ENCODE measurements at regions not wholly inside any gene's neighbourhood (a gene's known extent, or its start where the extent isn't known, plus 50 kb on each side); places are given as distances from the start of the nearest gene placed in this dataset.

DNA sequence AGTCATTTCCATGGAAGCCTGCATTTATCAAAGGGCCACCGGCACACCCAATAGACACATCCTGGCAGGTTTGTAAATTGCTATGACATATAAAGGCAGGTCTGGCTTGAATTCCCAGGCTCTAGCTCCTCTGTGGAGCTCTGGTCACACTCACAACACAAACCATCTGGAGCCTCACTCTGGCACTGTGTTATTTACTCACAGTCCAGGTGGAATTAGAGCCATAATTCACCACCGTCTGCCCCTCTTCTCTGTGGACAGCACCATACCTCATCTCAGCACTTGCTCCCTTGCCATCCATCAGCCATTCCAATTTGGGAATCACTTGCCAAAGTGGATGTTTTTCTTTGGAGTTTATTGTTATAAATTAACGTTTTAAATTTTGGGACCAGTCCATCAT is 84.3 kb upstream of the OSR1 start:
- no peak overlapping the region for H3K4me3 ChIP-seq (replicated peaks in 1 of 2; ENCODE audit: low read depth in 2 of 2, low read length in 2 of 2)
- TF ChIP-seq, protein P1, sequence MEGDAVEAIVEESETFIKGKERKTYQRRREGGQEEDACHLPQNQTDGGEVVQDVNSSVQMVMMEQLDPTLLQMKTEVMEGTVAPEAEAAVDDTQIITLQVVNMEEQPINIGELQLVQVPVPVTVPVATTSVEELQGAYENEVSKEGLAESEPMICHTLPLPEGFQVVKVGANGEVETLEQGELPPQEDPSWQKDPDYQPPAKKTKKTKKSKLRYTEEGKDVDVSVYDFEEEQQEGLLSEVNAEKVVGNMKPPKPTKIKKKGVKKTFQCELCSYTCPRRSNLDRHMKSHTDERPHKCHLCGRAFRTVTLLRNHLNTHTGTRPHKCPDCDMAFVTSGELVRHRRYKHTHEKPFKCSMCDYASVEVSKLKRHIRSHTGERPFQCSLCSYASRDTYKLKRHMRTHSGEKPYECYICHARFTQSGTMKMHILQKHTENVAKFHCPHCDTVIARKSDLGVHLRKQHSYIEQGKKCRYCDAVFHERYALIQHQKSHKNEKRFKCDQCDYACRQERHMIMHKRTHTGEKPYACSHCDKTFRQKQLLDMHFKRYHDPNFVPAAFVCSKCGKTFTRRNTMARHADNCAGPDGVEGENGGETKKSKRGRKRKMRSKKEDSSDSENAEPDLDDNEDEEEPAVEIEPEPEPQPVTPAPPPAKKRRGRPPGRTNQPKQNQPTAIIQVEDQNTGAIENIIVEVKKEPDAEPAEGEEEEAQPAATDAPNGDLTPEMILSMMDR (IDR thresholded peaks at IDR 0.05; ENCODE audit: low read depth, low read length) = no peak
- no peak for DNase-seq (ENCODE audit: low read depth in 2 of 2)

DNA sequence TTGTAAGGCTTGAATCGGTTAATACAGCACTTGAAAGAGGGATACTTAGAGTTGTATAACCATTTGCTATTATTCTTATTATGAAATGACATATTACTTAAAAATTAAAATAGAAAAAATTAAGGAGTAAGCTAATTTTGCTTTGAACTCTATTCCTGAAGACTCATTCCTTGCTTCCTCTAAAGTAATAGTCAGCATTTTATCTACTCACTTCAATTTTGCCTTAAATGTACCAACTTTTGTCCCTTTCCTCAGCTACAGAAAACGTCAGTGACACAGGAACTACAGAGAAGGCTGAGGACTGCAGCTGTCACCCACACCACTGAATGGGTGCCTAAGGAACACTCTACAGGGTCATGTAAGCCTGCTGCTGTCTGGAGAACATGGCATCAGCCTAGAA is 80.7 kb upstream of the OSR1 start:
- TF ChIP-seq, protein P1 (IDR thresholded peaks at IDR 0.05; ENCODE audit: low read depth, low read length) = no peak
- H3K4me3 ChIP-seq (replicated peaks in 1 of 2; ENCODE audit: low read depth in 2 of 2, low read length in 2 of 2) = no peak overlapping the region
- DNase-seq (ENCODE audit: low read depth in 2 of 2) = no peak

DNA sequence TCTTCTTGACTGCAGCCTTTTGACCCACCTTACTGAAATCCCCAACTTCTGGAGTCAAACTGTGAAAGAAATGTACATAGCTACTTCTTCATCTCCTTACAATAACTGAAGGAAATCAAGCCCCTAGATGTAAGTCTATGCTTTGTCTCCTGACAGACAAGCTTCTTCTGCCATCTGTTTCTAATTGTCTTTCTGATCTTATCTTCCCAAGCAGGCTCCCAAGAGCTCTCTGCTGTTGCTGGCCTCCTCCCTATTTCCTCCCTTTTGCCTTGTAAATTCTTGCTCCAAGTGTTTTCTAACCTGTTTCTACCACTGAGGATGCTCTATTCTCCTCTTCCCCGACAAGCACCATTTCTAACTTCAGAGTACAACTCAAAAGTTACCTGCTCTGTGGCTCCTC is 77.4 kb upstream of the OSR1 start:
- peak in 1 of 2 donors; percentile 25 for DNase-seq (ENCODE audit: low read depth in 2 of 2)
- no peak overlapping the region for H3K4me3 ChIP-seq (replicated peaks in 1 of 2; ENCODE audit: low read depth in 2 of 2, low read length in 2 of 2)
- TF ChIP-seq, protein P1 (IDR thresholded peaks at IDR 0.05; ENCODE audit: low read depth, low read length) = no peak

DNA sequence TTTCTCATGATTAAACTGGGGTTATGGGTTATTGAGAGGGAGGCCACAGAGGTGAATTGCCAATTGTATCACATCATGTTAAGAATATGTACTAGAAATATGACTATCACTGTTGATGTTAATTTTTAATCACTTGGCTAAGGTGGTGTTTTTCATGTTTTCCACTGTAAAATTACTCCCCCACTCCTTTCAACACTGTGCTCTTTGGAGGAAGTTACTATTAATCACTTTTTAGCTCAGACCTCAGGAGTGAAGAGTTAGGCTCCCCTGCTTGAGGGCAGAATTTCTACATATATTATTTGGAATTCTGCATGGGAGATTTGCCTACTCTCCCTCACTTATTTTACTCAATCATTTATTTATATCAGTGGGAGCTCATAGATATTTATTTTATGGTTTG is 76.0 kb upstream of the OSR1 start:
- TF ChIP-seq, protein P1 (IDR thresholded peaks at IDR 0.05; ENCODE audit: low read depth, low read length) = no peak
- no peak overlapping the region for H3K4me3 ChIP-seq (replicated peaks in 1 of 2; ENCODE audit: low read depth in 2 of 2, low read length in 2 of 2)
- no peak for DNase-seq (ENCODE audit: low read depth in 2 of 2)

DNA sequence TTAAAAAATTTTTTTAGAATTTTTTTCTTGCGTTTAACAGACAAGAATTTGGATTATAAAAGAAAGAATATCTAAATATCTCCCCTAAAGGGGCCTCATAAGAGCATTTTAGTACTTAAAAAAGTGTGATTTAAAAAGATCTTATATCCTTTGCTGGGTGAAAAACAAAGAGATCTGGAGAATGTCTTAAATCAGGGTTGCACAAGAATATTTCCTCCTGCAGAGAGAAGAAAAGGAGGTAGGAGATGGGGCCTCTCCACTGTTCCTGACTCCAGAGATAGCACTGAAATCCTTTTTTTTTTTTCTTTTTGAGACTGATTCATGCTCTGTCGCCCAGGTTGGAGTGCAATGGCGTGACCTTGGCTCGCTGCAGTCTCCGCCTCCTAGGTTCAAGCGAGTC is 68.5 kb upstream of the OSR1 start:
- peak in 1 of 2 donors; percentile 36 for DNase-seq (ENCODE audit: low read depth in 2 of 2)
- TF ChIP-seq, protein P1 (IDR thresholded peaks at IDR 0.05; ENCODE audit: low read depth, low read length) = no peak

DNA sequence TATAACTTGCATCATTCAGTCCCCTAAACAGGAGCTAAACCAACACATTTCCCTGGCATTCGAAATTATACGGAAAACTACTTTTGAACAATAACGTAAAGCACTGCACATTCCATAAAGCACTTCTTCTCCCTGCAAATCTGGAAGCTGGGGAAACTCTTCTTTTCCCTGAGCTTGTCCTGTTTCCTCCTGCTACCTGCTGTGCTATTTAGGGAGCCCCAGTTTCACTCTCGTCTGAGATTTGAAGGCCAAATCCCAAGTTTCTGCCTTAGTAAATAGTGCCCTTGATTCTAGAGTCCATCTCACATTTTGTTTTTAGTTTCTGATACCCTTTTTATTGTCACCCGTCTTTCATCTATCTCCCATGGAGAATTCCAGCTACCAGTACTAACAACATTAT is 67.7 kb upstream of the OSR1 start:
- no peak for DNase-seq (ENCODE audit: low read depth in 2 of 2)
- H3K4me3 ChIP-seq (replicated peaks in 1 of 2; ENCODE audit: low read depth in 2 of 2, low read length in 2 of 2) = no peak overlapping the region
- TF ChIP-seq, protein P1 (IDR thresholded peaks at IDR 0.05; ENCODE audit: low read depth, low read length) = no peak

More for the DNA sequence above, 68.5 kb upstream of the OSR1 start:
- H3K4me3 ChIP-seq (replicated peaks in 1 of 2; ENCODE audit: low read depth in 2 of 2, low read length in 2 of 2) = no peak overlapping the region

DNA sequence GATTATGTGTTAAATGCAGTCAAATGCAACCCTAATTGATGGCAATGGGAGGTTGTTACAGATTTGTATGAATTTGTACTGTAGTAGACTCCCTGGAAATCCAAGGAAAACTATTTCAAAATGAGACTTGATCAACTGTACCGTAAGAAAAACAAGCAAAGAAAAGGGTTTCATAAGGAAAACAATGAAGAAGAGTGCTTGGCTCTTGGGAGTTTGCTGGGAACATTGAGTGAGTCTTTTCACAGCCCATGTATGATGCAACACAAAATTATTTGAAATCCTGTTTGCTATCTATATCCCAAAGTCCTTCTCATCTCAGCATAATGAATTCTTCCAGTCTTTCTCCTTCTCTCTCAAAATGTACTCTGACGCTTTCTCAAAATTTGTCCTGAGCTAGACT is 67.0 kb upstream of the OSR1 start:
- H3K4me3 ChIP-seq (replicated peaks in 1 of 2; ENCODE audit: low read depth in 2 of 2, low read length in 2 of 2) = no peak overlapping the region
- DNase-seq (ENCODE audit: low read depth in 2 of 2) = peak; percentile 33 to 48
- TF ChIP-seq, protein P1 (IDR thresholded peaks at IDR 0.05; ENCODE audit: low read depth, low read length) = no peak
